ENCODE measurements at regions not wholly inside any gene's neighbourhood (a gene's known extent, or its start where the extent isn't known, plus 50 kb on each side); places are given as distances from the start of the nearest gene placed in this dataset.

GRCh38 chr9:19870988-19871387, 82.2 kb upstream of the SLC24A2 start:
- Histone ChIP-seq H3K9me2 (ENCODE audit: low read depth, low read length) (no peaks in the 10 kb centered on the region), H3F3A (ENCODE audit: insufficient read depth, low read length) (no peaks in the 10 kb centered on the region), H3K9me3 (ENCODE audit: low read length) (no peaks in the 10 kb centered on the region), H4K20me1 (ENCODE audit: insufficient read depth, low read length) (no peaks in the 10 kb centered on the region), H3K36me3 (ENCODE audit: insufficient read depth, low read length) (no peaks in the 10 kb centered on the region), H3K79me2 (ENCODE audit: insufficient read depth, low read length) (no peaks in the 10 kb centered on the region), H3K4me2 (ENCODE audit: low read length) (no peak overlapping the region), H2AFZ (ENCODE audit: low read length) (no peak overlapping the region), H3K4me1 (ENCODE audit: insufficient read depth, low read length, severe bottlenecking) (no peaks in the 10 kb centered on the region), H3K9ac (ENCODE audit: low read length) (no peak overlapping the region), H3K27ac (ENCODE audit: low read depth, low read length, poor library complexity, severe bottlenecking) (no peak overlapping the region), H3K27me3 (ENCODE audit: insufficient read depth, low read length) (no peaks in the 10 kb centered on the region), H3K4me3 (ENCODE audit: low read depth, low read length, poor library complexity, severe bottlenecking) (no peak overlapping the region)
- no peak for TF ChIP-seq CTCF (IDR thresholded peaks at IDR 0.05; ENCODE audit: low read length)
- TF ChIP-seq EZH2 (IDR thresholded peaks at IDR 0.05; ENCODE audit: borderline replicate concordance, low read length) = no peak

- Histone ChIP-seq H3K4me2 (ENCODE audit: low read length) (no peak overlapping the region), H2AFZ (ENCODE audit: low read length) (no peak overlapping the region), H3K9ac (ENCODE audit: low read length) (no peak overlapping the region), H4K20me1 (ENCODE audit: insufficient read depth, low read length) (no peaks in the 10 kb centered on the region), H3F3A (ENCODE audit: insufficient read depth, low read length) (no peaks in the 10 kb centered on the region), H3K27ac (ENCODE audit: low read depth, low read length, poor library complexity, severe bottlenecking) (no peak overlapping the region), H3K36me3 (ENCODE audit: insufficient read depth, low read length) (no peaks in the 10 kb centered on the region), H3K9me3 (ENCODE audit: low read length) (no peaks in the 10 kb centered on the region), H3K27me3 (ENCODE audit: insufficient read depth, low read length) (no peaks in the 10 kb centered on the region), H3K79me2 (ENCODE audit: insufficient read depth, low read length) (no peaks in the 10 kb centered on the region), H3K4me3 (ENCODE audit: low read depth, low read length, poor library complexity, severe bottlenecking) (no peak overlapping the region), H3K4me1 (ENCODE audit: insufficient read depth, low read length, severe bottlenecking) (no peaks in the 10 kb centered on the region), H3K9me2 (ENCODE audit: low read depth, low read length) (no peaks in the 10 kb centered on the region)
- TF ChIP-seq CTCF (IDR thresholded peaks at IDR 0.05; ENCODE audit: low read length) (no peak), EZH2 (IDR thresholded peaks at IDR 0.05; ENCODE audit: borderline replicate concordance, low read length) (no peak)
These were observed 52.1 kb upstream of the SLC24A2 start for GRCh38 chr9:19840953-19841352.
